ENCODE measurements at regions not wholly inside any gene's neighbourhood (a gene's known extent, or its start where the extent isn't known, plus 50 kb on each side); places are given as distances from the start of the nearest gene placed in this dataset.

DNA sequence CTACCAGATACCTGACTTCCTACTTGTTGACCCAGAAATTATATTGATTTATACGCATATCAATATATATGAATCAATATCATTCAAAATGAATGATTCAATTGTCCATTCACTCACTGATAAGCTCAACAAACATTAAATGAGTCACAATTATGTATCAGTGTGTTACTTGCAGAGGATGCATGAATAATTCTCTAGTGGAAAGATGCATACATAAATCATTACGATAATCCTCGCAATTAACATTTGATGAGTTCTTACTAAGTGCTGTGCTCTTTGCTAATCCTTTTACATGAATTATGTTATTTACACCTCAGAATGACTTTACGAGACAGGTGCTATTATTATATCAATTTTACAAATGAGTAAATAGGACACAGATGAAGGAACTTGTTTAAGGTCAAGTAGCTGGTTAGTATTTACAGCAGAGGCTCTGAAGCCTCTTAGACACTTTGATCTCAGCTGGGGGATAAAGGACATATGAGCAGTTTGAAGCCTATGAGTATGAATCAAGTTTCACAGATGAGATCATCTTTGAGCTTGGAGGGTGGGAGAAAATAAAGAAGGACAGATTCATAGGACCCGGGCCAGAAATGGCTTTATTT lies 112.8 kb upstream of the ADAMTS5 start:
- H2AFZ ChIP-seq (ENCODE audit: low read length) = no peak overlapping the region
- H3K27me3 ChIP-seq (ENCODE audit: insufficient read depth, low read length, poor library complexity, severe bottlenecking) = no peaks in the 10 kb centered on the region
- H4K20me1 ChIP-seq (ENCODE audit: insufficient read depth, low read length, poor library complexity, severe bottlenecking) = no peaks in the 10 kb centered on the region
- no peak overlapping the region for H3K9ac ChIP-seq (ENCODE audit: low read depth, low read length, poor library complexity, severe bottlenecking)
- H3F3A ChIP-seq (ENCODE audit: low read depth) = no peaks in the 10 kb centered on the region
- H3K4me2 ChIP-seq (ENCODE audit: low read depth, low read length, poor library complexity, severe bottlenecking) = no peak overlapping the region
- H3K9me2 ChIP-seq (replicated peaks; ENCODE audit: low read depth, low read length) = no peaks in the 10 kb centered on the region
- no peak overlapping the region for H3K4me3 ChIP-seq (ENCODE audit: low read length, poor library complexity, severe bottlenecking)
- H3K79me2 ChIP-seq (ENCODE audit: insufficient read depth, low read length) = no peaks in the 10 kb centered on the region
- H3K36me3 ChIP-seq (ENCODE audit: insufficient read depth, low read length) = no peaks in the 10 kb centered on the region
- no peak for TF ChIP-seq EZH2phosphoT487 (IDR thresholded peaks at IDR 0.05; ENCODE audit: borderline replicate concordance)
- TF ChIP-seq, protein P1, sequence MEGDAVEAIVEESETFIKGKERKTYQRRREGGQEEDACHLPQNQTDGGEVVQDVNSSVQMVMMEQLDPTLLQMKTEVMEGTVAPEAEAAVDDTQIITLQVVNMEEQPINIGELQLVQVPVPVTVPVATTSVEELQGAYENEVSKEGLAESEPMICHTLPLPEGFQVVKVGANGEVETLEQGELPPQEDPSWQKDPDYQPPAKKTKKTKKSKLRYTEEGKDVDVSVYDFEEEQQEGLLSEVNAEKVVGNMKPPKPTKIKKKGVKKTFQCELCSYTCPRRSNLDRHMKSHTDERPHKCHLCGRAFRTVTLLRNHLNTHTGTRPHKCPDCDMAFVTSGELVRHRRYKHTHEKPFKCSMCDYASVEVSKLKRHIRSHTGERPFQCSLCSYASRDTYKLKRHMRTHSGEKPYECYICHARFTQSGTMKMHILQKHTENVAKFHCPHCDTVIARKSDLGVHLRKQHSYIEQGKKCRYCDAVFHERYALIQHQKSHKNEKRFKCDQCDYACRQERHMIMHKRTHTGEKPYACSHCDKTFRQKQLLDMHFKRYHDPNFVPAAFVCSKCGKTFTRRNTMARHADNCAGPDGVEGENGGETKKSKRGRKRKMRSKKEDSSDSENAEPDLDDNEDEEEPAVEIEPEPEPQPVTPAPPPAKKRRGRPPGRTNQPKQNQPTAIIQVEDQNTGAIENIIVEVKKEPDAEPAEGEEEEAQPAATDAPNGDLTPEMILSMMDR (conservative IDR thresholded peaks at IDR 0.05; ENCODE audit: low read length) = no peak
- H3K4me1 ChIP-seq (ENCODE audit: insufficient read depth, low read length, poor library complexity, severe bottlenecking) = no peaks in the 10 kb centered on the region
- peaks cover 4% of the 10 kb centered on the region; the same call in 1 of the 2 replicates for H3K9me3 ChIP-seq (ENCODE audit: insufficient read depth, low read depth, low read length)

DNA sequence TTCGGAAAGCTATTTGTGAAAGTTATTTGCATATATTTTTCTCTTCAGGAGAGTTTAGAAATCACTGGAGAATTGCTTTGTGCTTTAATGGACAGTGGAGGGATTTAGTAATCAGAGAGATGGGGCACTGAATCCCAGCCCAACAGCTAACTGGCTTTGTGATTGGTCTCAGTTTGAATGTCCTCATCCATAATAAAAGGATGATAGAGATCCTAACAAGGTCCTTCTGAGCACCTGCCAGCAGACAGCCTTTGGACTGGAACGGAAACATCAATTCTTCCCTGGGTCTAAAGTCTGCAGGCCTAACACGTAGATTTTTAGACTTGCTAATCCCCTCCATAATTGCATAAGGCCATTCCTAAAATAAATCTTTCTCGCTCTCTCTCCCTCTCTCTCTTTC lies 112.0 kb upstream of the ADAMTS5 start:
- Histone ChIP-seq H4K20me1 (ENCODE audit: insufficient read depth, low read length, poor library complexity, severe bottlenecking) (no peaks in the 10 kb centered on the region), H3K9me3 (ENCODE audit: insufficient read depth, low read depth, low read length) (peaks cover under 1% of the 10 kb centered on the region; the same call in 1 of the 2 replicates), H3K36me3 (ENCODE audit: insufficient read depth, low read length) (no peaks in the 10 kb centered on the region), H3F3A (ENCODE audit: low read depth) (no peaks in the 10 kb centered on the region), H3K9ac (ENCODE audit: low read depth, low read length, poor library complexity, severe bottlenecking) (no peak overlapping the region), H3K9me2 (replicated peaks; ENCODE audit: low read depth, low read length) (no peaks in the 10 kb centered on the region), H3K4me3 (ENCODE audit: low read length, poor library complexity, severe bottlenecking) (no peak overlapping the region), H3K4me2 (ENCODE audit: low read depth, low read length, poor library complexity, severe bottlenecking) (no peak overlapping the region), H3K27me3 (ENCODE audit: insufficient read depth, low read length, poor library complexity, severe bottlenecking) (no peaks in the 10 kb centered on the region), H3K79me2 (ENCODE audit: insufficient read depth, low read length) (no peaks in the 10 kb centered on the region), H2AFZ (ENCODE audit: low read length) (no peak overlapping the region), H3K4me1 (ENCODE audit: insufficient read depth, low read length, poor library complexity, severe bottlenecking) (no peaks in the 10 kb centered on the region)
- no peak for TF ChIP-seq EZH2phosphoT487 (IDR thresholded peaks at IDR 0.05; ENCODE audit: borderline replicate concordance)
- TF ChIP-seq, protein P1 (conservative IDR thresholded peaks at IDR 0.05; ENCODE audit: low read length) = no peak

DNA sequence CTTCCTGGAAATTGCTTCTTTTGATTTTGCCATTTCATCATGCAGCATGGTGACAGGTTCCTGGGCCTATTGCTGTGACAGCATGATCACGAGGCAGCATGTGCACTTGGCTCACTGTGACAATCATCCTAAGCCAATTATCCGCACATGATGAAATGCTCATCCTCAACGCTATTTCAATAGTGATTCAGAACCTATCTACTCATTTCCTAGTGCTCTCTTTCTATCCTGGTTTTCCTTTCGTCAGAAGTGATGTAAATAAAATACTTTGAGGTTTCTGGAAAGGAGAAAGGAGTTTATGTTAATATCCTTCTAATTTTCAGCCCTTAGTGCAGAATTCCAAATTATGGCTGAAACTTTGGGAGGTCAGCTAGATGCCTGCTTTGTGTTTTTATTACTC lies 110.6 kb upstream of the ADAMTS5 start:
- no peak overlapping the region for H3K9ac ChIP-seq (ENCODE audit: low read depth, low read length, poor library complexity, severe bottlenecking)
- no peaks in the 10 kb centered on the region for H4K20me1 ChIP-seq (ENCODE audit: insufficient read depth, low read length, poor library complexity, severe bottlenecking)
- no peaks in the 10 kb centered on the region for H3F3A ChIP-seq (ENCODE audit: low read depth)
- H3K27me3 ChIP-seq (ENCODE audit: insufficient read depth, low read length, poor library complexity, severe bottlenecking) = no peaks in the 10 kb centered on the region
- TF ChIP-seq EZH2phosphoT487 (IDR thresholded peaks at IDR 0.05; ENCODE audit: borderline replicate concordance) = no peak
- TF ChIP-seq, protein P1 (conservative IDR thresholded peaks at IDR 0.05; ENCODE audit: low read length) = no peak
- no peaks in the 10 kb centered on the region for H3K9me3 ChIP-seq (ENCODE audit: insufficient read depth, low read depth, low read length)
- no peaks in the 10 kb centered on the region for H3K79me2 ChIP-seq (ENCODE audit: insufficient read depth, low read length)
- H3K9me2 ChIP-seq (replicated peaks; ENCODE audit: low read depth, low read length) = no peaks in the 10 kb centered on the region
- no peak overlapping the region for H2AFZ ChIP-seq (ENCODE audit: low read length)
- no peak overlapping the region for H3K4me3 ChIP-seq (ENCODE audit: low read length, poor library complexity, severe bottlenecking)
- H3K4me1 ChIP-seq (ENCODE audit: insufficient read depth, low read length, poor library complexity, severe bottlenecking) = no peaks in the 10 kb centered on the region
- H3K36me3 ChIP-seq (ENCODE audit: insufficient read depth, low read length) = no peaks in the 10 kb centered on the region
- H3K4me2 ChIP-seq (ENCODE audit: low read depth, low read length, poor library complexity, severe bottlenecking) = no peak overlapping the region

Measured in Loucy (cell line).